Mesendoderm (in vitro differentiated cells): ENCODE measurements at regions not wholly inside any gene's neighbourhood (a gene's known extent, or its start where the extent isn't known, plus 50 kb on each side); places are given as distances from the start of the nearest gene placed in this dataset.

ENCODE experiments used
- DNase-seq: peaks from one replicate; pipeline ENCODE4 v3.0.0; 2013
- H2AK5ac ChIP-seq: 2 replicates; pipeline ENCODE4 v1.6.1; 2013; ENCODE audit warnings: low read length, inconsistent platforms
- H2BK120ac ChIP-seq: 2 replicates; pipeline ENCODE4 v1.6.1; 2013; ENCODE audit warnings: low read depth, mild to moderate bottlenecking, low read length, moderate library complexity, mixed read lengths
- H2BK15ac ChIP-seq: replicated peaks from 2 replicates; pipeline ENCODE4 v1.6.1; 2013; ENCODE audit warnings: low read depth, mild to moderate bottlenecking, moderate library complexity
- H2BK5ac ChIP-seq: 2 replicates; pipeline ENCODE4 v1.6.1; 2013; ENCODE audit warnings: low read length, inconsistent platforms
- H3K18ac ChIP-seq: 2 replicates; pipeline ENCODE4 v1.6.1; 2013; ENCODE audit warnings: mild to moderate bottlenecking, low read length, mixed read lengths
- H3K23ac ChIP-seq: one replicate; pipeline ENCODE4 v1.6.1; 2013; ENCODE audit warnings: low read length
- H3K27ac ChIP-seq: 2 replicates; pipeline ENCODE4 v1.5.1; 2013; ENCODE audit warnings: low read depth, mild to moderate bottlenecking, inconsistent platforms, low read length, moderate library complexity
- H3K27me3 ChIP-seq: 2 replicates; pipeline ENCODE4 v1.6.1; 2013; ENCODE audit warnings: low read length, control low read depth, mild to moderate bottlenecking, inconsistent platforms; ENCODE audit not compliant: insufficient read depth, poor library complexity
- H3K36me3 ChIP-seq: 2 replicates; pipeline ENCODE4 v1.6.1; 2013; ENCODE audit warnings: low read length, inconsistent platforms; ENCODE audit not compliant: control insufficient read depth, insufficient read depth
- H3K4ac ChIP-seq: one replicate; pipeline ENCODE4 v1.6.1; 2013; ENCODE audit warnings: low read depth, mild to moderate bottlenecking, low read length, moderate library complexity
- H3K4me1 ChIP-seq: 2 replicates; pipeline ENCODE4 v1.6.1; 2013; ENCODE audit warnings: low read depth, low read length, inconsistent platforms; ENCODE audit not compliant: control insufficient read depth
- H3K4me2 ChIP-seq: 2 replicates; pipeline ENCODE4 v1.6.1; 2013; ENCODE audit warnings: low read length
- H3K4me3 ChIP-seq: 2 replicates; pipeline ENCODE4 v1.5.1; 2013; ENCODE audit warnings: mild to moderate bottlenecking, low read length
- H3K56ac ChIP-seq: one replicate; pipeline ENCODE4 v1.6.1; 2013; ENCODE audit warnings: low read length
- H3K79me1 ChIP-seq: 2 replicates; pipeline ENCODE4 v1.6.1; 2013; ENCODE audit warnings: low read length, inconsistent platforms
- H3K79me2 ChIP-seq: 2 replicates; pipeline ENCODE4 v1.6.1; 2013; ENCODE audit warnings: mild to moderate bottlenecking, low read length; ENCODE audit not compliant: control insufficient read depth, insufficient read depth
- H3K9ac ChIP-seq: 2 replicates; pipeline ENCODE4 v1.6.1; 2013; ENCODE audit warnings: low read length, inconsistent platforms
- H4K5ac ChIP-seq: one replicate; pipeline ENCODE4 v1.6.1; 2013; ENCODE audit warnings: low read length
- H4K8ac ChIP-seq: one replicate; pipeline ENCODE4 v1.6.1; 2013; ENCODE audit warnings: low read depth, mild to moderate bottlenecking, control low read depth, low read length, moderate library complexity
- WGBS: extraction: QIAGEN DNeasy Blood & Tissue Kit; methylation state at CpG from one replicate; pipeline ENCODE4 v1.1.7; 2013; ENCODE audit warnings: low lambda C conversion rate, missing lambda C conversion rate; ENCODE audit not compliant: insufficient coverage; ENCODE audit errors: extremely low coverage; 5-methylcytosine and 5-hydroxymethylcytosine counted together

GRCh38 chr2:38473333-38474005 lies 96.4 kb upstream of the ATL2 start:
- Histone ChIP-seq H4K5ac (no peak overlapping the region), H3K18ac (no peak overlapping the region), H2BK15ac (no peak overlapping the region), H3K79me2 (no peaks in the 10 kb centered on the region), H3K9ac (no peak overlapping the region), H3K79me1 (no peaks in the 10 kb centered on the region), H3K4me1 (no peaks in the 10 kb centered on the region), H3K4ac (no peak overlapping the region), H2BK5ac (no peak overlapping the region), H3K36me3 (no peaks in the 10 kb centered on the region), H3K4me3 (no peak overlapping the region), H2BK120ac (no peak overlapping the region), H2AK5ac (no peak overlapping the region), H3K56ac (no peak overlapping the region), H3K27ac (no peak overlapping the region), H3K23ac (no peak overlapping the region), H3K4me2 (no peak overlapping the region), H3K27me3 (no peaks in the 10 kb centered on the region), H4K8ac (no peak overlapping the region)
- DNase-seq: no peak
- WGBS: no CpG with 5 or more reads among the region's 5 CpGs

GRCh38 chr2:38470115-38470514 lies 93.0 kb upstream of the ATL2 start:
- no CpG with 5 or more reads among the region's 3 CpGs for WGBS

GRCh38 chr2:38467768-38468455 lies 90.8 kb upstream of the ATL2 start:
- H3K79me2 ChIP-seq: no peaks in the 10 kb centered on the region
- H3K9ac ChIP-seq: no peak overlapping the region
- H3K4me1 ChIP-seq: no peaks in the 10 kb centered on the region
- no peak overlapping the region for H3K4me3 ChIP-seq
- H3K27ac ChIP-seq: no peak overlapping the region
- no peak overlapping the region for H2AK5ac ChIP-seq
- no peak overlapping the region for H3K56ac ChIP-seq
- H3K4me2 ChIP-seq: no peak overlapping the region
- no CpG with 5 or more reads among the region's 3 CpGs for WGBS
- H4K8ac ChIP-seq: no peak overlapping the region
- no peak overlapping the region for H3K4ac ChIP-seq
- no peak overlapping the region for H2BK120ac ChIP-seq
- no peak overlapping the region for H4K5ac ChIP-seq
- H3K23ac ChIP-seq: no peak overlapping the region
- no peaks in the 10 kb centered on the region for H3K27me3 ChIP-seq
- H3K79me1 ChIP-seq: no peaks in the 10 kb centered on the region
- DNase-seq: no peak
- no peaks in the 10 kb centered on the region for H3K36me3 ChIP-seq
- no peak overlapping the region for H3K18ac ChIP-seq
- H2BK5ac ChIP-seq: no peak overlapping the region
- H2BK15ac ChIP-seq: no peak overlapping the region

More at GRCh38 chr2:38470115-38470514, 93.0 kb upstream of the ATL2 start:
- Histone ChIP-seq H2BK15ac (no peak overlapping the region), H3K4ac (no peak overlapping the region), H3K56ac (no peak overlapping the region), H2BK5ac (no peak overlapping the region), H2AK5ac (no peak overlapping the region), H4K5ac (no peak overlapping the region), H3K4me1 (no peaks in the 10 kb centered on the region), H3K4me2 (no peak overlapping the region), H3K9ac (no peak overlapping the region), H3K23ac (no peak overlapping the region), H2BK120ac (no peak overlapping the region), H3K27me3 (no peaks in the 10 kb centered on the region), H3K79me1 (no peaks in the 10 kb centered on the region), H3K27ac (no peak overlapping the region), H3K18ac (no peak overlapping the region), H4K8ac (no peak overlapping the region), H3K79me2 (no peaks in the 10 kb centered on the region), H3K4me3 (no peak overlapping the region), H3K36me3 (no peaks in the 10 kb centered on the region)
- DNase-seq: no peak

GRCh38 chr2:38466876-38467767 lies 90.0 kb upstream of the ATL2 start:
- no peak overlapping the region for H3K4ac ChIP-seq
- H3K9ac ChIP-seq: no peak overlapping the region
- no peak overlapping the region for H3K27ac ChIP-seq
- no CpG with 5 or more reads among the region's 11 CpGs for WGBS
- H4K8ac ChIP-seq: no peak overlapping the region
- no peak overlapping the region for H3K23ac ChIP-seq
- no peak overlapping the region for H2BK15ac ChIP-seq
- H3K4me3 ChIP-seq: no peak overlapping the region
- H3K36me3 ChIP-seq: no peaks in the 10 kb centered on the region
- no peak overlapping the region for H2BK5ac ChIP-seq
- no peak for DNase-seq
- H3K56ac ChIP-seq: no peak overlapping the region
- no peak overlapping the region for H3K4me2 ChIP-seq
- no peak overlapping the region for H2AK5ac ChIP-seq
- H3K27me3 ChIP-seq: no peaks in the 10 kb centered on the region
- H3K79me2 ChIP-seq: no peaks in the 10 kb centered on the region
- no peaks in the 10 kb centered on the region for H3K4me1 ChIP-seq
- no peak overlapping the region for H3K18ac ChIP-seq
- no peak overlapping the region for H4K5ac ChIP-seq
- H2BK120ac ChIP-seq: no peak overlapping the region
- H3K79me1 ChIP-seq: no peaks in the 10 kb centered on the region

- Histone ChIP-seq H3K18ac (no peak overlapping the region), H4K5ac (no peak overlapping the region), H3K4me2 (no peak overlapping the region), H3K4me3 (no peak overlapping the region), H3K9ac (no peak overlapping the region), H2AK5ac (no peak overlapping the region), H3K79me2 (no peaks in the 10 kb centered on the region), H2BK120ac (no peak overlapping the region), H3K27ac (no peak overlapping the region), H4K8ac (no peak overlapping the region), H3K27me3 (no peaks in the 10 kb centered on the region), H2BK5ac (no peak overlapping the region), H3K4me1 (no peaks in the 10 kb centered on the region), H2BK15ac (no peak overlapping the region), H3K36me3 (no peaks in the 10 kb centered on the region), H3K4ac (no peak overlapping the region), H3K56ac (no peak overlapping the region), H3K79me1 (no peaks in the 10 kb centered on the region), H3K23ac (no peak overlapping the region)
- DNase-seq: no peak
- no CpG with 5 or more reads among the region's 5 CpGs for WGBS
These were observed 89.3 kb upstream of the ATL2 start for GRCh38 chr2:38466409-38466808.
